Activated T-cell treated with anti-CD3 and anti-CD28 coated beads for 24 hours (primary cell): ENCODE measurements at regions not wholly inside any gene's neighbourhood (a gene's known extent, or its start where the extent isn't known, plus 50 kb on each side); places are given as distances from the start of the nearest gene placed in this dataset.

Experiments used
- DNase-seq: peaks from one replicate; pipeline ENCODE4 v3.0.0-alpha.2; 2020; ENCODE audit warnings: low read depth

GRCh38 chr13:34002924-34003323 lies 185.0 kb downstream of the RFC3 start:
- no peak for DNase-seq

GRCh38 chr13:34003656-34004055 lies 185.7 kb downstream of the RFC3 start:
- DNase-seq: no peak

DNA sequence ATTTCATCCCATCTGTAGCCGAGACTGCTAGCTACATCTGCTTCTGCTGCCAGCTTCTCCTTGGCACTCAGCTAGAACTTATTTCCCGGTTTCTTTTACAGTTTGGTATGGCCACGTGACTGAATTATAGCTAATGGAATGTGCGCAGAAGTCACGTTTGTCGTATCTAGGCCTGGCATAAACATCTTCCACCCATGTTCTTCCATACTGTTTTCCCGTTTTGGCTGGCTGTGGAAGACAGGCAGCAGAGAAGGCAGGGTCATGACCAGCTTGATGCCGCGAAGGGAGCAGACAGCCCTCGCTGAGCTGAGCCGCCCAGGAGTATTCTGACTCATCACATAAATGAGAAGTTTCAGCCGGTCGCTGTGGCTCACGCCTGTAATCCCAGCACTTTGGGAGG lies 186.7 kb downstream of the RFC3 start:
- DNase-seq: no peak

DNA sequence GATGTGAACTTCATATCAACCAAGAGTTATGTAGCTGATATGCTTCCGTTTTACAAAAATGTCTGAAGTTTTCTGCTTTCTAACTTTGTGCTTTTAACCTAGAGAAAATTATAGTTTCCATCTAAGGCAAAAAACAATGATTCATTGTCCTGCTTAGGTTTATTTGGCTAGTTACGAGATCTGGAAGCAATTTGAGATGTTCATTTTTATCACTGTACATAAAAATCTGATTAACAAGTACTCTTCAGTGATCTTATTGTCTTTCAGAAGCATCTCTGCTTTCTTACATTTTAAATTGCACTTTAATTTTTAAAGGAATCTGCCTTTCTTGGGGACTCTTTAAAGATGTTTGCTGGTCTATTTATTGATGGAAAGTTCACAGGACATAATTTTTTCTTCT lies 188.1 kb downstream of the RFC3 start:
- DNase-seq: no peak

- no peak for DNase-seq
Observed at GRCh38 chr13:34011552-34012085, 193.7 kb downstream of the RFC3 start.

DNA sequence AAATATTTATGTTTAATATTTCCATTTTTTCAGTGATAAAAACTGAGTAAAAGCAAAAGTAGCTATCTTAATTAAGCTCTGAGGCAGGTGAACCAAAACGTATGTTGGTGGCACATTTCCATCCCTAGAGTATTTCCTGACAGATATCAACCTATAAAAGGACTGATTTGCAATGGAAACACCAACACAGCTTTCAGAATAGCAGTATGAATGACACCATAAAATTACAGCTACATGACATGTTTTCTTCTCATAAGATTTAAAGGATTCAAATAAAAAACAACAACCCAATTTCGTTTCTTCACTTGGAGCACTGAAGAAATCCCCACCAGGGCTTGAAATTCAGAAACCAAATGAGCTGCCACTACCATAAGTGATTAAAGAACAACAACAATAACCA lies 194.4 kb downstream of the RFC3 start:
- no peak for DNase-seq

GRCh38 chr13:34013061-34013460 lies 195.1 kb downstream of the RFC3 start:
- DNase-seq: no peak

DNA sequence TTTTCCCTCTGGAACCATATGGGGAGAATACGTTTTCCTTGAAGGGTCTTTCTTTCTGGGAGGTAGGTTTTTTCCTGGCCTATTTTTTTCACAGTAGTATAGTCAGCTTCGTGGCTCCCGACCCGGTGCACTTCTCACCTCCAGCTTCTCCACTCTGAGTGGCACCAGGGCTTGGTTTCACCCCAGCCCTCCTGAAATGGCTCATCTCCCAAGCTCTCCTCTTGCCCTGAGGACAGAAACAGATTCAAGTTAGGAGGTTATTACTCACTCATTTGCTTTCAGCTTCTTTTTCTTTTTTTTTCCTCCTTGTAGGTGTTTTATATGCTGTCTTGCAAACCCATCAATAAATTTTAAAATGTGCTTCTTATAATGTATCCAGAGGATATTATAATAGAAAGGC lies 199.3 kb downstream of the RFC3 start:
- no peak for DNase-seq

GRCh38 chr13:34019870-34020269 lies 201.9 kb downstream of the RFC3 start:
- DNase-seq: no peak

DNA sequence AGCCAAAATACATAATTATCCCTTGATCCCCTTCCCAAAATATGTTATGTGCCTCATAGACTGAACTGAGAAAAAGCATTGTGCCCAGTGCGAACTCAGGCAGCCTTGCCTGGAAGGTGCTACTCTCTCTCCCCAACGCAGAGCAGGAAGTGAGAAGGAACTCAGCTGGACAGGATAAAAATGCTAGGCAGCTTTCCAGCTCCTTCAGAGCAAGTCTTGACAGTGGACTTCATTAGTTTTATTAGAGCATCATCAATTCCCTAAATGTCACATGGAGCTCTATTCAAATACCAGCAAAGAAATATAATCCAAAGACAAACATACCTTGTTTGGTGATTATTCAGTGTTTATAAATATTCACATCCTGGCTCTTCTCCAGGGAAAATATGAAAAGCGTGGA lies 202.4 kb downstream of the RFC3 start:
- no peak for DNase-seq

GRCh38 chr13:34021619-34022018 lies 203.7 kb downstream of the RFC3 start:
- DNase-seq: no peak

DNA sequence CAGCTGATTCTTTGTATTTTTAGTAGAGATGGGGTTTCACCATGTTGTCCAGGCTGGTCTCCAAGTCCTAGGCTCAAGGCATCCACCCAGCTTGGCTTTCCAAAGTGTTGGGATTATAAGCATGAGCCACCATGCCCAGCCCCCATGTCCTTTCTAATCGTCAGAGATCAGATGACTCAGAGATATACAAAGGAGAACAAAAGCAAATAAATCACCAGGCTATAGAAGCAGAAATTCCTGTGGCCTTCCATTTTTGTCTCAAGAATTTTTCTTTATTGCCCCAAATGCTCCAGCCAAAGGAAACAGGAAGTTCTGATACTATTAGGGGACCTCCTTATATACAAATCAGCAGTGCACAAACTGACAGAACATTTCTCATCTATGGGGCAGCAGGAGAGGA lies 207.8 kb downstream of the RFC3 start:
- DNase-seq: no peak

- DNase-seq: no peak
Observed at GRCh38 chr13:34026308-34026707, 208.4 kb downstream of the RFC3 start.

DNA sequence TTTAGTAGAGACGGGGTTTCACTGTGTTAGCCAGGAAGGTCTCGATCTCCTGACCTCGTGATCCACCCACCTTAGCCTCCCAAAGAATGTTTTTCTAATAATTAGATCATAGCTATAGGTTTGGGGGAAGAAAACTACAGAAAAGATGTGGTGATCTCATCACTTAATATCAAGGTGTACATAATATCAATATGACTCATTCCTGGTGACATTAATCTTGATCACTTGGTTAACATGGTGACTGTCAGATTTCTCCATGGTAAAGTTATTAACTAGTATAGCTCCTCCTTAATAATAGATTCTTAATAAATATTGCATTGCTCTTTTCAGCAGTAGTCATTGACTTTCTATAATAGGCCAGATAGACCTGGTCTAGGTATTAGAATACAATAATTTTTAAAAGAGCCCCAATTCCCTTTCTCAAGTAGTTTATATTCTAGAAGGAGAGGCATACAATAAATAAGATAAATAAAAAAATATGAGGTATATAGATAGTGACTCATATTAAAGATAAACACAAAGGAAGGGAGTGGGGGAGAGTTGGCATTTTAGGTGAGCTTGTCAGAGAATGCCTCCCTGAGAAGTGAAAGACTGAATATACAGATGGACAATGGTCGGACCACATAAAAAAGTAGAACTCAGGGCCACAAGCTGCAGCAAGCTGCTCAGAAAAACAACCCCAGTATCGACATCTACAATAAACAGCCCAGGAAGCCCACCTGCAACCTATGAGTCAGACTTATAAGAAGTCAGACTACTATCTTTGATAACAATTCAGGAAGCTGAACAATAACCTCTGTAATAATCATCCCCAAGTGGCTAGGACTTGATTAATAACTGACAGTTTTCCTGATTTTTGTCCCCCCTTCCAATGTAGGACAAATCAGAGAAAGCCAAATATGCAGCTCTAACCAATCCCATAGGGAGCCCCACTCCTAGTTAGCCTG lies 210.8 kb downstream of the RFC3 start:
- no peak for DNase-seq

DNA sequence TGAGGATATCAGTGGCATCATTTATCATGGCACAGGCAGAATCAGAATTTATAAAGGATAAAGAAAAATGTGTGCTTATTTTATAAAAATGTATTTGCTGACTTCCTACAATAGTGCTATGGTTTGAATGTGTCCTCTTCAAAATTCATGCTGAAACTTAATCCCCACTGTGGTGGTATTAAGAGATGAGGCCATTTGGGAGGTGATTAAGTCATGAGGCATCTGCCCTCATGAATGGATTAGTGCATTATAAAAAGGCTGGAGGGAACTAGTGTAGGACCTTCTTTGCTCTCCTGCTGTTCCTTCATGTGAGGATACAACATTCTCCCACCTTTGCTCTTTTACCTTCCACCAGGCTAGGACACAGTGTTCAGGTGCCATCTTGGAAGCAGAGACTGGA lies 212.8 kb downstream of the RFC3 start:
- DNase-seq: no peak

DNA sequence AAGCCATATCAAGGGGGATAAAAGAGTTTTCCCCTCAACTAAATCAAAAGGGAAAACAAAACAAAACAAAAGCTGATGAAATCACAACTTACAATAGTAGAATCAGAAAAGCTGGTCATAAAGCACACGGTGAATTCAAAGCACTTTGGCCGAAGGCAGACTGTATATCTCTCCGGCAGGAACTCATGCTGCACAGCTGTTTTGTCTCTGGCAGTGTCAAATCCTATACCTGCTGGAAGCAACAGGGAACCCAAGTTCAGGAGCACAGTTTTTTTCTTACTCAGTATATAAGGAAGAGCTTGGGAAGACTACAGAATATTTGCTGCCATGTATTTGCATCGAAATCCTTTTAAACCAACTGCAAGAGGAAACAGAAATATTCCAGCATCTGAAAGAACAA lies 213.7 kb downstream of the RFC3 start:
- no peak for DNase-seq

DNA sequence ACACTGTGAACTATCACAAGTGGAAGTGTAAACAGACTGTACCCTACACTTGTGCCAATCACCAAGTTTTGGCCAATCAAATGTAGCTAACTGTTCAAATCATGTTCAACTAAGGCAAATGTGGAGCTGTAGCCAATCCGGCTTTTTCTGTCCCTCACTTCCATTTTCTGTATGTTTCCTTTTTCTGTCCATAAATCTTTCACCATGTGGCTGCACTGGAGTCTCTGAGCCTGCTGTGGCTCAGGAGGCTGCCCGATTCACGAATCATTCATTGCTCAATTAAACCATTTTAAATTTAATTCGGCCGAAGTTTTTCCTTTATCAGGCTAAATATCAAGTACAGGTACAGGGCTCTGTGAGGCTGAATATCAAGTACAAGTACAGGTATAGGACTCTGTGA lies 216.5 kb downstream of the RFC3 start:
- no peak for DNase-seq

- no peak for DNase-seq
Observed at GRCh38 chr13:34035178-34035577, 217.2 kb downstream of the RFC3 start.

GRCh38 chr13:34035676-34036325 lies 217.9 kb downstream of the RFC3 start:
- no peak for DNase-seq

DNA sequence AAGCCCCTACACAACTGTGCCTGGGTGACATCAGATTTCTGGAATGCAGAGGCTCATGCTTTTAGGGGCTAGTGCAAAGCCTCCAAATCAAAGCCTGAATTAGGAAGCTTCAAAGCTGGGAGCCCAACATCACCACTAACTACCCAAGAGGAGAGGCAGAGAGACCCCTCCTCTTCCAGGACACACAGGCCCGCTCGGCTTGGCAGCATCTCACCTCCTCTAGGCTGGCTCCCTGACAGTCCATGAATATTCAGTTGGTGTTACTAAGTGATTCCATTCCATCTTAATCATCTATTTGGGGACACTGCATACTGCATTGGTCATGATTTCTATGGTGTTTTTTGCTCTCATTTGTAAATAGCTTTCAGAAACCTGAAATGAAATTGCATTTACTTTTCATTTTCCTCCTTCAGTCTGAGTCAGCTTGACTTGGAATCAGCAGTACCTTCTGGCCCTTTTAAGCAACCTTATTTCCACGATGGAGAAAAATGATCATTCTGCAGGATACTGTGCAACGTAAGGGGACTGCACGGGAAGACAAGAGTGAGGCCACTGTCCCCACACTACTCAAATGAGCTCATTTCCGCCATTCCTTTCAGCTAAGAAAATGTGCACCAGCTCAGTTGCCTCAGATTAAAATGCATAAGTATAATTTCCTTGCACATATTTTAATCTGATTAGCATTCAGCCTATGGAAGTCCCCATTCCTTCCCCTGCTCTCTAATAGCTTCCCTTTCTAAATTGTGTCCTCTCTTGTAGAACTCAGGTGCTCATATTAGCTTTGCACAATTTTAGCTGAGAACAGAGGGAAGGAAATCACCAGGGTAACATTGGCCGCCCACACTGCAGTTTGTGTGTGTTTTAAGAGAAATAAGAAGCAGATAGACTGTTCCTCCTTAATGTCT lies 219.9 kb downstream of the RFC3 start:
- DNase-seq: no peak

DNA sequence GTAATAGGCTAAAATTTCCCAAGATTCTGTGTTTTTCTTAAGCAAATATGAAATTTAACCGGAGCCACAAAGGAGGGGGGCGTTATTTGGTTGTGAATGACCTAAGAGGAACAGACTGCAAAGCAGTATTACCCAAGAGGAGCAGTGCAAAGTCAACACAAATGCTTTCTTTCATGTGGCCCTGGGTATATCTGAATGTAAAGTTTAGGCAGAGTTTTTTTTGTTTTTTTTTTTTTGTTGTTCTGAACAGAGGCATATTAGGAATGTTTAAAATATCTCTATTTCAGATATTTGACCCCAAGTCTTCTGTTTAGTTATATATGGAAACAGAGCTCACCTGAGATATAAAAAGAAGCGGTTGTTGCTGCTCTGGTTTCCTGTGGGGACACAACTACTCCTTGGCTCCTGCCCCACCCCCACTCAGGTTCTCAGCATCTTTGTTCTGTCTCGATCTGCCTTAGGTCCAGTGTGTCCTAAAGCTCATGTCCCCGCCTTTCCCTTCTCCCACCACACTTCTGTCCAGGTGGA lies 220.7 kb downstream of the RFC3 start:
- no peak for DNase-seq

GRCh38 chr13:34039678-34040077 lies 221.7 kb downstream of the RFC3 start:
- DNase-seq: no peak
